Peyer's patch (tissue), 4 donors: ENCODE measurements at regions not wholly inside any gene's neighbourhood (a gene's known extent, or its start where the extent isn't known, plus 50 kb on each side); places are given as distances from the start of the nearest gene placed in this dataset.

Experiments used
- POLR2A ChIP-seq, 2 donors: fragments of 450-650 bp; IDR thresholded peaks; one replicate each; pipeline ENCODE4 v1.5.1; 2017; ENCODE audit warnings: antibody characterized with exemption in 2 of 2, mild to moderate bottlenecking in 2 of 2, moderate library complexity in 2 of 2
- TF ChIP-seq, protein P1 (sequence below), 6 experiments: fragments of 450-650 bp in 4 of 6; fragments of 200-600 bp in 2 of 6; sonication (generic) in 1 of 6; IDR thresholded peaks; one replicate each; pipeline ENCODE4 v1.5.1; 2017 to 2019; ENCODE audit warnings: antibody characterized with exemption in 6 of 6, mild to moderate bottlenecking in 3 of 6, moderate library complexity in 1 of 6

- TF ChIP-seq, protein P1, sequence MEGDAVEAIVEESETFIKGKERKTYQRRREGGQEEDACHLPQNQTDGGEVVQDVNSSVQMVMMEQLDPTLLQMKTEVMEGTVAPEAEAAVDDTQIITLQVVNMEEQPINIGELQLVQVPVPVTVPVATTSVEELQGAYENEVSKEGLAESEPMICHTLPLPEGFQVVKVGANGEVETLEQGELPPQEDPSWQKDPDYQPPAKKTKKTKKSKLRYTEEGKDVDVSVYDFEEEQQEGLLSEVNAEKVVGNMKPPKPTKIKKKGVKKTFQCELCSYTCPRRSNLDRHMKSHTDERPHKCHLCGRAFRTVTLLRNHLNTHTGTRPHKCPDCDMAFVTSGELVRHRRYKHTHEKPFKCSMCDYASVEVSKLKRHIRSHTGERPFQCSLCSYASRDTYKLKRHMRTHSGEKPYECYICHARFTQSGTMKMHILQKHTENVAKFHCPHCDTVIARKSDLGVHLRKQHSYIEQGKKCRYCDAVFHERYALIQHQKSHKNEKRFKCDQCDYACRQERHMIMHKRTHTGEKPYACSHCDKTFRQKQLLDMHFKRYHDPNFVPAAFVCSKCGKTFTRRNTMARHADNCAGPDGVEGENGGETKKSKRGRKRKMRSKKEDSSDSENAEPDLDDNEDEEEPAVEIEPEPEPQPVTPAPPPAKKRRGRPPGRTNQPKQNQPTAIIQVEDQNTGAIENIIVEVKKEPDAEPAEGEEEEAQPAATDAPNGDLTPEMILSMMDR (IDR thresholded peaks at IDR 0.05): no peak
- TF ChIP-seq POLR2A (IDR thresholded peaks at IDR 0.05): no peak
Measured at GRCh38 chr3:44078863-44079262, 162.8 kb upstream of the TOPAZ1 start.
